Astrocyte (in vitro differentiated cells and primary cell): ENCODE measurements at regions not wholly inside any gene's neighbourhood (a gene's known extent, or its start where the extent isn't known, plus 50 kb on each side); places are given as distances from the start of the nearest gene placed in this dataset.

Source experiments
- EZH2 ChIP-seq: IDR thresholded peaks from 2 replicates; pipeline ENCODE4 v1.6.1; 2012; ENCODE audit warnings: mild to moderate bottlenecking, low read length, inconsistent platforms; ENCODE audit not compliant: insufficient read depth
- TF ChIP-seq, protein P1 (sequence below): IDR thresholded peaks from 2 replicates; pipeline ENCODE4 v1.5.1; 2011; ENCODE audit warnings: low read depth, mild to moderate bottlenecking, inconsistent platforms, low read length, moderate library complexity; ENCODE audit not compliant: insufficient read depth

DNA sequence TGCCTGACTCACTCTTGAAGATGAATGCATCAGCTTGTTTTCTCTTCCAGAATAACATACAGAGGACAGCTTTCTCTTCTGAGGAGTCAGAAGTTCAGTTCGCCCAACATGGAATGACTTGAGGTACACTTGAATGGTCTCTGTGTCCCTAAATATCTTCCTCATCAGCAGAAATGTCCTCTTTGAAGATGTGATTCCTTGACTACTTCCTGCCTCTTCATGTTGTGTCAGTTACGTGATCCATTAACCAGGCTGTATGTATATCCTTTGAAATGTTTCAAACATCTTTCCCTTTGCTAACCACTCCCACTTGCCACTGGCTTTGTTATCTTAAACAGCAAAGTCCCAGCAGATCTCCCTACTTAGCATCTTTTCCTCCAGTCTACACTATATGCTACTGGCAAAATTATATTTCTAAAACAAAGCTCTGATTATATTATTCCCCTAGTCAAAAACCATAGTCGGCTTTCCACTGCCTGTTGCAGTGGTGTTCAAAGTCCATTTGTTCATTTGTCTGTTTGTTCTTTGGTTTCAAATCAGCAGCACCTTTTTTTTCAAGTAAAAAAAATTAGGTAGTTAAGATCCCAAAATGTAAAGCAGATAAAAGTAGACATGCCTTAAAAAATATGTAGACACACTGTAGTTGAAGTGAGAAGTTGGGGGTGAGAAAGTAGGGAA is 82.1 kb upstream of the PAK3 start:
- TF ChIP-seq, protein P1, sequence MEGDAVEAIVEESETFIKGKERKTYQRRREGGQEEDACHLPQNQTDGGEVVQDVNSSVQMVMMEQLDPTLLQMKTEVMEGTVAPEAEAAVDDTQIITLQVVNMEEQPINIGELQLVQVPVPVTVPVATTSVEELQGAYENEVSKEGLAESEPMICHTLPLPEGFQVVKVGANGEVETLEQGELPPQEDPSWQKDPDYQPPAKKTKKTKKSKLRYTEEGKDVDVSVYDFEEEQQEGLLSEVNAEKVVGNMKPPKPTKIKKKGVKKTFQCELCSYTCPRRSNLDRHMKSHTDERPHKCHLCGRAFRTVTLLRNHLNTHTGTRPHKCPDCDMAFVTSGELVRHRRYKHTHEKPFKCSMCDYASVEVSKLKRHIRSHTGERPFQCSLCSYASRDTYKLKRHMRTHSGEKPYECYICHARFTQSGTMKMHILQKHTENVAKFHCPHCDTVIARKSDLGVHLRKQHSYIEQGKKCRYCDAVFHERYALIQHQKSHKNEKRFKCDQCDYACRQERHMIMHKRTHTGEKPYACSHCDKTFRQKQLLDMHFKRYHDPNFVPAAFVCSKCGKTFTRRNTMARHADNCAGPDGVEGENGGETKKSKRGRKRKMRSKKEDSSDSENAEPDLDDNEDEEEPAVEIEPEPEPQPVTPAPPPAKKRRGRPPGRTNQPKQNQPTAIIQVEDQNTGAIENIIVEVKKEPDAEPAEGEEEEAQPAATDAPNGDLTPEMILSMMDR, result no peak
- no peak for TF ChIP-seq EZH2
